ENCODE measurements at regions not wholly inside any gene's neighbourhood (a gene's known extent, or its start where the extent isn't known, plus 50 kb on each side); places are given as distances from the start of the nearest gene placed in this dataset.

- TF ChIP-seq ARNT (IDR thresholded peaks at IDR 0.05) (no peak), CTBP1 (IDR thresholded peaks at IDR 0.05; ENCODE audit: borderline replicate concordance) (no peak), SP1 (IDR thresholded peaks at IDR 0.05) (no peak)
Observed at GRCh38 chr2:205887637-205888036, 198.3 kb downstream of the INO80D start.
